H9 (cell line): ENCODE measurements at regions not wholly inside any gene's neighbourhood (a gene's known extent, or its start where the extent isn't known, plus 50 kb on each side); places are given as distances from the start of the nearest gene placed in this dataset.

Source experiments
- DNase-seq: peaks from one replicate; pipeline ENCODE4 v3.0.0-alpha.2; 2017
- H2AFZ ChIP-seq: one replicate; pipeline ENCODE4 v1.6.1; 2013; ENCODE audit warnings: mild to moderate bottlenecking, low read length, control low read depth, moderate library complexity
- H2AK5ac ChIP-seq: 2 replicates; pipeline ENCODE4 v1.6.1; 2013; ENCODE audit warnings: low read length, control low read depth, mixed read lengths; ENCODE audit not compliant: insufficient read length
- H2BK120ac ChIP-seq: one replicate; pipeline ENCODE4 v1.6.1; 2013; ENCODE audit warnings: low read depth, mild to moderate bottlenecking, low read length, control low read depth, inconsistent platforms; ENCODE audit not compliant: poor library complexity, severe bottlenecking
- H2BK12ac ChIP-seq: 2 replicates; pipeline ENCODE4 v1.6.1; 2013; ENCODE audit warnings: low read length, control low read depth, mixed read lengths, low read depth; ENCODE audit not compliant: insufficient read length
- H2BK15ac ChIP-seq: 2 replicates; pipeline ENCODE4 v1.6.1; 2013; ENCODE audit warnings: low read depth, low read length, control low read depth
- H2BK20ac ChIP-seq: one replicate; pipeline ENCODE4 v1.6.1; 2013; ENCODE audit warnings: low read depth, mild to moderate bottlenecking, low read length, control low read depth, inconsistent platforms; ENCODE audit not compliant: poor library complexity, severe bottlenecking
- H2BK5ac ChIP-seq: 2 replicates; pipeline ENCODE4 v1.6.1; 2013; ENCODE audit warnings: low read length, control low read depth, mixed read lengths; ENCODE audit not compliant: insufficient read length
- H3K14ac ChIP-seq: 2 replicates; pipeline ENCODE4 v1.6.1; 2013; ENCODE audit warnings: low read length, control low read depth; ENCODE audit not compliant: insufficient read depth
- H3K18ac ChIP-seq: 2 replicates; pipeline ENCODE4 v1.6.1; 2013; ENCODE audit warnings: low read depth, mild to moderate bottlenecking, mixed read lengths, low read length, control low read depth; ENCODE audit not compliant: insufficient read length
- H3K23ac ChIP-seq: 2 replicates; pipeline ENCODE4 v1.6.1; 2013; ENCODE audit warnings: low read length, control low read depth, mixed read lengths, low read depth; ENCODE audit not compliant: insufficient read length
- H3K23me2 ChIP-seq: 2 replicates; pipeline ENCODE4 v1.6.1; 2013; ENCODE audit warnings: low read depth, mild to moderate bottlenecking, mixed read lengths, low read length, control low read depth; ENCODE audit not compliant: insufficient read length, poor library complexity, severe bottlenecking
- H3K27ac ChIP-seq: 2 replicates; pipeline ENCODE4 v1.5.1; 2013; ENCODE audit warnings: low read length, control low read depth, mixed read lengths, low read depth; ENCODE audit not compliant: insufficient read length
- H3K27me3 ChIP-seq: 2 replicates; pipeline ENCODE4 v1.6.1; 2013; ENCODE audit warnings: low read length, control low read depth, inconsistent platforms; ENCODE audit not compliant: insufficient read depth
- H3K4ac ChIP-seq: 2 replicates; pipeline ENCODE4 v1.6.1; 2013; ENCODE audit warnings: low read depth, mild to moderate bottlenecking, control low read depth, inconsistent platforms, low read length, moderate library complexity
- H3K4me1 ChIP-seq: 2 replicates; pipeline ENCODE4 v1.6.1; 2013; ENCODE audit warnings: low read length, control low read depth, inconsistent platforms; ENCODE audit not compliant: insufficient read depth
- H3K4me2 ChIP-seq: 2 replicates; pipeline ENCODE4 v1.6.1; 2013; ENCODE audit warnings: low read length, control low read depth, mixed read lengths; ENCODE audit not compliant: insufficient read length, insufficient read depth
- H3K56ac ChIP-seq: 2 replicates; pipeline ENCODE4 v1.6.1; 2013; ENCODE audit warnings: low read depth, mild to moderate bottlenecking, mixed read lengths, low read length, control low read depth; ENCODE audit not compliant: insufficient read length
- H3K79me1 ChIP-seq: 2 replicates; pipeline ENCODE4 v1.6.1; 2013; ENCODE audit warnings: low read depth, mild to moderate bottlenecking, moderate library complexity, low read length, control low read depth, inconsistent platforms; ENCODE audit not compliant: insufficient read depth, poor library complexity, severe bottlenecking
- H3K79me2 ChIP-seq: 2 replicates; pipeline ENCODE4 v1.6.1; 2013; ENCODE audit warnings: low read length, control low read depth, inconsistent platforms; ENCODE audit not compliant: insufficient read depth
- H3K9ac ChIP-seq: 2 replicates; pipeline ENCODE4 v1.6.1; 2013; ENCODE audit warnings: low read length, control low read depth, mixed read lengths; ENCODE audit not compliant: insufficient read length; ENCODE audit errors: extremely low read depth
- H3K9me3 ChIP-seq: one replicate; pipeline ENCODE4 v1.6.1; 2013; ENCODE audit warnings: low read depth, low read length, inconsistent platforms; ENCODE audit not compliant: control insufficient read depth
- H3T11ph ChIP-seq: one replicate; pipeline ENCODE4 v1.6.1; 2013; ENCODE audit warnings: mild to moderate bottlenecking, low read length, control low read depth, inconsistent platforms
- H4K20me1 ChIP-seq: one replicate; pipeline ENCODE4 v1.6.1; 2013; ENCODE audit not compliant: control insufficient read depth, insufficient read length, insufficient read depth
- H4K5ac ChIP-seq: 2 replicates; pipeline ENCODE4 v1.6.1; 2013; ENCODE audit warnings: low read depth, mild to moderate bottlenecking, mixed read lengths, low read length, control low read depth; ENCODE audit not compliant: insufficient read length
- H4K8ac ChIP-seq: replicated peaks from 2 replicates; pipeline ENCODE4 v1.6.1; 2013; ENCODE audit warnings: low read length, control low read depth, mixed read lengths, low read depth; ENCODE audit not compliant: insufficient read length
- H4K91ac ChIP-seq: 2 replicates; pipeline ENCODE4 v1.6.1; 2013; ENCODE audit warnings: low read depth, mild to moderate bottlenecking, moderate library complexity, mixed read lengths, low read length, control low read depth; ENCODE audit not compliant: insufficient read length
- H3K27ac Mint-ChIP-seq, 3 experiments: 2 replicates in 2 of 3; 3 replicates in 1 of 3; pipeline ENCODE4 v1.8.0; 2020 to 2021; ENCODE audit warnings: mixed read lengths in 3 of 3, mild to moderate bottlenecking in 1 of 3, moderate library complexity in 1 of 3
- H3K27me3 Mint-ChIP-seq: 2 replicates; pipeline ENCODE4 v1.8.0; 2021; ENCODE audit warnings: low read depth, mild to moderate bottlenecking, moderate library complexity, mixed read lengths
- H3K36me3 Mint-ChIP-seq, 3 experiments: 2 replicates in 2 of 3; 3 replicates in 1 of 3; pipeline ENCODE4 v1.8.0; 2020 to 2021; ENCODE audit warnings: low read depth in 3 of 3, mixed read lengths in 3 of 3; ENCODE audit not compliant: insufficient read depth in 1 of 3
- H3K4me1 Mint-ChIP-seq, 2 experiments: 2 replicates each; pipeline ENCODE4 v1.8.0; 2020; ENCODE audit warnings: mixed read lengths in 2 of 2
- H3K4me3 Mint-ChIP-seq, 2 experiments: 2 replicates in 1 of 2; 3 replicates in 1 of 2; pipeline ENCODE4 v1.8.0; 2020 to 2021; ENCODE audit warnings: mild to moderate bottlenecking in 2 of 2, mixed read lengths in 2 of 2, moderate library complexity in 1 of 2
- H3K9me3 Mint-ChIP-seq, 2 experiments: 2 replicates in 1 of 2; 3 replicates in 1 of 2; pipeline ENCODE4 v1.8.0; 2020; ENCODE audit warnings: mild to moderate bottlenecking in 2 of 2, mixed read lengths in 2 of 2, moderate library complexity in 1 of 2
- WGBS: extraction: QIAGEN DNeasy Blood & Tissue Kit; methylation state at CpG from one replicate; pipeline ENCODE4 v1.1.7; 2013; ENCODE audit warnings: missing lambda C conversion rate, low lambda C conversion rate, mixed read lengths; ENCODE audit not compliant: insufficient read length; ENCODE audit errors: extremely low coverage; 5-methylcytosine and 5-hydroxymethylcytosine counted together
- TF ChIP-seq, protein P1 (sequence below): fragments of 200-600 bp; sonication (generic); conservative IDR thresholded peaks from 3 replicates; pipeline ENCODE4 v1.8.0; 2021; ENCODE audit warnings: antibody characterized with exemption, mild to moderate bottlenecking

- Histone ChIP-seq H3K23me2 (no peaks in the 10 kb centered on the region), H4K8ac (no peak overlapping the region), H3K23ac (no peak overlapping the region), H3K27ac (no peak overlapping the region), H2BK15ac (no peak overlapping the region), H3K9me3 (no peaks in the 10 kb centered on the region), H3T11ph (no peak overlapping the region), H3K9ac (no peak overlapping the region), H3K4me2 (no peak overlapping the region), H4K5ac (no peak overlapping the region), H3K4me1 (peaks cover 2% of the 10 kb centered on the region; the same call in 1 of the 2 replicates), H3K4ac (no peak overlapping the region), H2BK20ac (no peak overlapping the region), H3K56ac (no peak overlapping the region), H3K18ac (no peak overlapping the region), H3K27me3 (no peaks in the 10 kb centered on the region), H2BK12ac (no peak overlapping the region), H3K14ac (no peak overlapping the region), H2BK5ac (no peak overlapping the region), H4K91ac (no peak overlapping the region), H2BK120ac (no peak overlapping the region), H3K79me2 (no peaks in the 10 kb centered on the region), H4K20me1 (no peaks in the 10 kb centered on the region), H3K79me1 (no peaks in the 10 kb centered on the region), H2AFZ (no peak overlapping the region), H2AK5ac (no peak overlapping the region)
- no peak overlapping the region for H3K27ac Mint-ChIP-seq
- no peaks in the 10 kb centered on the region for H3K36me3 Mint-ChIP-seq
- no peaks in the 10 kb centered on the region; the same call in 1 of the 2 replicates for H3K27me3 Mint-ChIP-seq
- H3K4me3 Mint-ChIP-seq = no peak overlapping the region
- TF ChIP-seq, protein P1, sequence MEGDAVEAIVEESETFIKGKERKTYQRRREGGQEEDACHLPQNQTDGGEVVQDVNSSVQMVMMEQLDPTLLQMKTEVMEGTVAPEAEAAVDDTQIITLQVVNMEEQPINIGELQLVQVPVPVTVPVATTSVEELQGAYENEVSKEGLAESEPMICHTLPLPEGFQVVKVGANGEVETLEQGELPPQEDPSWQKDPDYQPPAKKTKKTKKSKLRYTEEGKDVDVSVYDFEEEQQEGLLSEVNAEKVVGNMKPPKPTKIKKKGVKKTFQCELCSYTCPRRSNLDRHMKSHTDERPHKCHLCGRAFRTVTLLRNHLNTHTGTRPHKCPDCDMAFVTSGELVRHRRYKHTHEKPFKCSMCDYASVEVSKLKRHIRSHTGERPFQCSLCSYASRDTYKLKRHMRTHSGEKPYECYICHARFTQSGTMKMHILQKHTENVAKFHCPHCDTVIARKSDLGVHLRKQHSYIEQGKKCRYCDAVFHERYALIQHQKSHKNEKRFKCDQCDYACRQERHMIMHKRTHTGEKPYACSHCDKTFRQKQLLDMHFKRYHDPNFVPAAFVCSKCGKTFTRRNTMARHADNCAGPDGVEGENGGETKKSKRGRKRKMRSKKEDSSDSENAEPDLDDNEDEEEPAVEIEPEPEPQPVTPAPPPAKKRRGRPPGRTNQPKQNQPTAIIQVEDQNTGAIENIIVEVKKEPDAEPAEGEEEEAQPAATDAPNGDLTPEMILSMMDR = no peak
- peaks cover 21 to 26% of the 10 kb centered on the region in 2 experiments for H3K4me1 Mint-ChIP-seq
- DNase-seq = no peak
- no peaks in the 10 kb centered on the region for H3K9me3 Mint-ChIP-seq
- no CpG with 5 or more reads among the region's 2 CpGs for WGBS
Measured at GRCh38 chr17:37825851-37826250, 81.0 kb upstream of the HNF1B start.
